Adrenal gland (tissue), 5 donors: ENCODE measurements at regions not wholly inside any gene's neighbourhood (a gene's known extent, or its start where the extent isn't known, plus 50 kb on each side); places are given as distances from the start of the nearest gene placed in this dataset.

ENCODE experiments used
- POLR2A ChIP-seq, 2 donors: fragments of 450-650 bp; IDR thresholded peaks; one replicate each; pipeline ENCODE4 v1.6.1; 2017; ENCODE audit warnings: antibody characterized with exemption in 2 of 2, mild to moderate bottlenecking in 2 of 2, moderate library complexity in 1 of 2
- TF ChIP-seq, protein P1 (sequence below), 6 experiments: fragments of 450-650 bp in 4 of 6; fragments of 200-600 bp in 2 of 6; sonication (generic) in 1 of 6; IDR thresholded peaks; 1 replicate in 5 of 6; 2 replicates in 1 of 6; pipeline versions ENCODE4 v1.5.1 to v1.8.0; 2016 to 2021; ENCODE audit warnings: antibody characterized with exemption in 6 of 6, mild to moderate bottlenecking in 2 of 6, moderate library complexity in 1 of 6
- donor health status: DM: no; HTN: no; CAD: no.

DNA sequence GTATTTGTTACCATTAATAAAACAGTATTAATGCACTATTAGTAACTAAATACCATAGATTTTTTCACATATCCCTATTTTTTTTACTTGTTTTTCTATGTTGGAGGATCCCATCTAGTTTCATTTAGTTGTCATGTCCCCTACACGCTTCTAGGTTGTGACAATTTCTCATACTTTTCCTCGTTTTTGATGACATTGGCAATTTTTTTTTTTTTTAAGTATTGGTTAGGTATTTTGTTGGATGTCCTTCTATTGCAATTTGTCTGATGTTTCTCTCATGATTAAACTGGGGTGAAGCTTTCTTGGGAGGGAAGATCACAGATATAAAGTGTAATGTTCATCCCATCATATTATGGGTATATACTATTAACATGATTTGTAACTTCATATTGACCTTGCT, 409.1 kb upstream of the CNTN6 start:
- TF ChIP-seq, protein P1, sequence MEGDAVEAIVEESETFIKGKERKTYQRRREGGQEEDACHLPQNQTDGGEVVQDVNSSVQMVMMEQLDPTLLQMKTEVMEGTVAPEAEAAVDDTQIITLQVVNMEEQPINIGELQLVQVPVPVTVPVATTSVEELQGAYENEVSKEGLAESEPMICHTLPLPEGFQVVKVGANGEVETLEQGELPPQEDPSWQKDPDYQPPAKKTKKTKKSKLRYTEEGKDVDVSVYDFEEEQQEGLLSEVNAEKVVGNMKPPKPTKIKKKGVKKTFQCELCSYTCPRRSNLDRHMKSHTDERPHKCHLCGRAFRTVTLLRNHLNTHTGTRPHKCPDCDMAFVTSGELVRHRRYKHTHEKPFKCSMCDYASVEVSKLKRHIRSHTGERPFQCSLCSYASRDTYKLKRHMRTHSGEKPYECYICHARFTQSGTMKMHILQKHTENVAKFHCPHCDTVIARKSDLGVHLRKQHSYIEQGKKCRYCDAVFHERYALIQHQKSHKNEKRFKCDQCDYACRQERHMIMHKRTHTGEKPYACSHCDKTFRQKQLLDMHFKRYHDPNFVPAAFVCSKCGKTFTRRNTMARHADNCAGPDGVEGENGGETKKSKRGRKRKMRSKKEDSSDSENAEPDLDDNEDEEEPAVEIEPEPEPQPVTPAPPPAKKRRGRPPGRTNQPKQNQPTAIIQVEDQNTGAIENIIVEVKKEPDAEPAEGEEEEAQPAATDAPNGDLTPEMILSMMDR (IDR thresholded peaks at IDR 0.05): no peak
- TF ChIP-seq POLR2A (IDR thresholded peaks at IDR 0.05): no peak
